Esophagus (tissue), 2 donors: ENCODE measurements at regions not wholly inside any gene's neighbourhood (a gene's known extent, or its start where the extent isn't known, plus 50 kb on each side); places are given as distances from the start of the nearest gene placed in this dataset.

Source experiments
- H3K27ac ChIP-seq, 2 donors: one replicate each; pipeline ENCODE4 v1.5.1; 2013; ENCODE audit warnings: low read depth in 2 of 2, mild to moderate bottlenecking in 2 of 2, inconsistent platforms in 1 of 2, low read length in 1 of 2, moderate library complexity in 1 of 2
- H3K27me3 ChIP-seq, 2 donors: one replicate each; pipeline ENCODE4 v1.6.1; 2013; ENCODE audit warnings: low read length in 2 of 2, control low read depth in 1 of 2, mild to moderate bottlenecking in 1 of 2; ENCODE audit not compliant: insufficient read depth in 2 of 2, control insufficient read depth in 1 of 2
- H3K36me3 ChIP-seq, 2 donors: one replicate each; pipeline ENCODE4 v1.6.1; 2013; ENCODE audit warnings: low read length in 1 of 2; ENCODE audit not compliant: control insufficient read depth in 2 of 2, insufficient read depth in 2 of 2
- H3K4me1 ChIP-seq, 2 donors: one replicate each; pipeline ENCODE4 v1.6.1; 2013; ENCODE audit warnings: low read length in 1 of 2; ENCODE audit not compliant: control insufficient read depth in 2 of 2, insufficient read depth in 2 of 2
- H3K4me3 ChIP-seq, 2 donors: one replicate each; pipeline ENCODE4 v1.5.1; 2013; ENCODE audit warnings: low read length in 2 of 2, mild to moderate bottlenecking in 2 of 2, low read depth in 1 of 2, moderate library complexity in 1 of 2
- H3K9me3 ChIP-seq, 2 donors: one replicate each; pipeline ENCODE4 v1.6.1; 2013; ENCODE audit warnings: mild to moderate bottlenecking in 2 of 2, low read depth in 1 of 2, low read length in 1 of 2, moderate library complexity in 1 of 2; ENCODE audit not compliant: control insufficient read depth in 2 of 2, insufficient read depth in 1 of 2
- WGBS, 2 donors: extraction: QIAGEN DNeasy Blood & Tissue Kit; methylation state at CpG; one replicate each; pipeline ENCODE4 v1.1.7; 2013; 5-methylcytosine and 5-hydroxymethylcytosine counted together
- donor health status: healthy with polysubstance abuse.
- donor health status: Bipolar disorder and iron deficiency.

- no peak overlapping the region for H3K4me3 ChIP-seq
- no peaks in the 10 kb centered on the region for H3K9me3 ChIP-seq
- WGBS, 2 donors: 58 to 65% methylated on average over 3 of the region's 3 CpGs
- H3K27me3 ChIP-seq: no peaks in the 10 kb centered on the region
- no peaks in the 10 kb centered on the region for H3K4me1 ChIP-seq
- H3K27ac ChIP-seq: no peak overlapping the region
- H3K36me3 ChIP-seq: no peaks in the 10 kb centered on the region
These were observed 763.9 kb downstream of the PCDH18 start for GRCh38 chr4:136768213-136768924.

DNA sequence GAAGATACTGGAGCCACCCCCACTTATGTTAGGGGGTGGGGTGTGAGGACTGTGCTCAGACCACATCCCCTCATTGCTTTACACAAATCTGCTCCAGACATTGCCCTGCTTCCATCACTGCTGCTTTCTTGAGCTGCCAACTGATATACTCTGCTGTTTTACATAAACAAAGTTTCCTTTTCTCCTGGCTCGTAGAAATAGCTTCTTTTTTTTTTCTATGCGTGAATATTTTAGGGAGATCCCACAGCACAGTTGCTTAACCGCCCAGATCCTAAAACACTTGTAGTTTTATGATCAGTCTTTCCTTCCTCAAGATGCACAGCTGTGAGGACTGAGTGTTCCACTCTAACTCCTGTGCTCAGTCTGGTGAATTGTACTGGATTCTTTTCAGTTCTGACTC is 768.4 kb downstream of the PCDH18 start:
- no peak overlapping the region for H3K4me3 ChIP-seq
- no peak overlapping the region for H3K27ac ChIP-seq
- no peaks in the 10 kb centered on the region for H3K4me1 ChIP-seq
- H3K27me3 ChIP-seq: no peaks in the 10 kb centered on the region
- 58 to 65% methylated on average over 3 of the region's 3 CpGs for WGBS, 2 donors
- H3K9me3 ChIP-seq: no peaks in the 10 kb centered on the region
- H3K36me3 ChIP-seq: no peaks in the 10 kb centered on the region

GRCh38 chr4:136755531-136755916 is 776.8 kb downstream of the PCDH18 start:
- no peak overlapping the region for H3K4me3 ChIP-seq
- H3K4me1 ChIP-seq: no peaks in the 10 kb centered on the region
- H3K36me3 ChIP-seq: no peaks in the 10 kb centered on the region
- no peak overlapping the region for H3K27ac ChIP-seq
- no peaks in the 10 kb centered on the region for H3K9me3 ChIP-seq
- WGBS, 2 donors: 56 to 58% methylated on average over 1 of the region's 1 CpG
- H3K27me3 ChIP-seq: no peaks in the 10 kb centered on the region

DNA sequence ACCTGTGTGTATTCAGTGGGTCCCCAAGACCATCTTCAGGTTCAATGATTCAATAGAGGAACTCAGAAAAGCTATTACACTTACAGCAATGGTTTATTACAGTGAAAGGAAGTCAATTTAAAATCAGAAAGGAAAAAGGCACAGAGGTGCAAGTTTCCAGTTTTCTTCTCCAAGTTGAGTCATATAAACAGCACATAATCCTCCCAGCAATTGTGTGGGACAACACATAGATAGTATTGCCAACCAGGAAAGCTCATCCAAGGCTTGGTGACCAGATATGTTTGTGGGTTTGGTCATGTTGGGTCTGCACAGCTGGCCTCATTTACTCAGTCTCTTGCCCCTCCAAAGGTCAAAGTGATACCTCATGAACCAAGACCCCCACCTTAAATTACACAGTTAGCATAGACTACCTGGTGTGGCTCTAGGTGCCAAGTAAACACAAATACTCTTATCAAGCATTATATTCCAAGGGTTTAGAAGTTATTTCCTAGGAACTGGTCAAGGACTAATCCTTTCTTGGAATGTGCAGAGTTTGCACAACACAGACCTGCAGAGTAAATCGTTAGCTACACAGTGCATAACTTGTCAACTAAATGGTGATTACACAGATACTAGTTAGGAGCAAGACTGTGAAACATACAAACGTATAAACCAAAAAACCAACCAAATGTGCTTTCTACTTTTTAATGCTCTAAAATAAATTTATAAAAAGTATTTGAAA is 777.3 kb downstream of the PCDH18 start:
- H3K9me3 ChIP-seq: no peaks in the 10 kb centered on the region
- no peaks in the 10 kb centered on the region for H3K4me1 ChIP-seq
- no peak overlapping the region for H3K27ac ChIP-seq
- 52 to 63% methylated on average over 2 of the region's 2 CpGs for WGBS, 2 donors
- H3K4me3 ChIP-seq: no peak overlapping the region
- no peaks in the 10 kb centered on the region for H3K27me3 ChIP-seq
- H3K36me3 ChIP-seq: no peaks in the 10 kb centered on the region

GRCh38 chr4:136751556-136751955 is 780.7 kb downstream of the PCDH18 start:
- H3K4me3 ChIP-seq: no peak overlapping the region
- no peaks in the 10 kb centered on the region for H3K27me3 ChIP-seq
- H3K36me3 ChIP-seq: no peaks in the 10 kb centered on the region
- WGBS, 2 donors: 44 to 52% methylated on average over 1 of the region's 1 CpG
- H3K9me3 ChIP-seq: no peaks in the 10 kb centered on the region
- no peaks in the 10 kb centered on the region for H3K4me1 ChIP-seq
- H3K27ac ChIP-seq: no peak overlapping the region

DNA sequence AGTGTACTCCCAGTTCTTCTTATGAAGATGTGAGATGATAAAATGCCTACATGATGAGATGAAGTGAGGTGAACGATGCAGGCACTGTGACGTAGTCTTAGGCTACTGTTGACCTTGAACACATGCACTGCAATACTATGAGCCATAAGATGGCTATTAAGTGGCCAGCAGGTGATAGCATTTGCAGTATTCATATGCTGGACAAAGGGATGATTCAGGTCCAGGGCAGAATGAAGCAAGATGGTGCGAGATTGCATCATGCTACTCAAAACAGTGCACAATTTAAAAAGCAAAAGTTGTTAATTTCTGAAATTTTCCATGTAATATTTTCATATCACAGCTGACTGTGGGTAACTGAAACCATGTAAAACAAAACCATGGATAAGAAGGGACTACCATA is 781.4 kb downstream of the PCDH18 start:
- no peaks in the 10 kb centered on the region for H3K27me3 ChIP-seq
- no peak overlapping the region for H3K4me3 ChIP-seq
- H3K27ac ChIP-seq: no peak overlapping the region
- no peaks in the 10 kb centered on the region for H3K4me1 ChIP-seq
- H3K9me3 ChIP-seq: no peaks in the 10 kb centered on the region
- H3K36me3 ChIP-seq: no peaks in the 10 kb centered on the region
- WGBS, 2 donors: 68 to 79% methylated on average over 3 of the region's 3 CpGs

- WGBS, 2 donors: 64% methylated on average over 2 of the region's 2 CpGs
- Histone ChIP-seq H3K27ac (no peak overlapping the region), H3K4me3 (no peak overlapping the region)
These were observed 782.3 kb downstream of the PCDH18 start for GRCh38 chr4:136749989-136750388.

GRCh38 chr4:136748773-136749172 is 783.5 kb downstream of the PCDH18 start:
- Histone ChIP-seq H3K4me3 (no peak overlapping the region), H3K36me3 (no peaks in the 10 kb centered on the region), H3K27me3 (no peaks in the 10 kb centered on the region), H3K4me1 (no peaks in the 10 kb centered on the region), H3K9me3 (no peaks in the 10 kb centered on the region), H3K27ac (no peak overlapping the region)
- WGBS, 2 donors: 58 to 73% methylated on average over 3 of the region's 3 CpGs

More at GRCh38 chr4:136749989-136750388, 782.3 kb downstream of the PCDH18 start:
- Histone ChIP-seq H3K9me3 (no peaks in the 10 kb centered on the region), H3K4me1 (no peaks in the 10 kb centered on the region), H3K36me3 (no peaks in the 10 kb centered on the region), H3K27me3 (no peaks in the 10 kb centered on the region)

- H3K27me3 ChIP-seq: no peaks in the 10 kb centered on the region
- WGBS, 2 donors: 72 to 82% methylated on average over 1 of the region's 1 CpG
- H3K9me3 ChIP-seq: no peaks in the 10 kb centered on the region
- H3K4me1 ChIP-seq: no peaks in the 10 kb centered on the region
- H3K27ac ChIP-seq: no peak overlapping the region
- H3K4me3 ChIP-seq: no peak overlapping the region
- H3K36me3 ChIP-seq: no peaks in the 10 kb centered on the region
These were observed 784.1 kb downstream of the PCDH18 start for GRCh38 chr4:136748165-136748564.

GRCh38 chr4:136743238-136743637 is 789.1 kb downstream of the PCDH18 start:
- Histone ChIP-seq H3K9me3 (no peaks in the 10 kb centered on the region), H3K4me1 (no peaks in the 10 kb centered on the region), H3K4me3 (no peak overlapping the region), H3K27me3 (no peaks in the 10 kb centered on the region), H3K36me3 (no peaks in the 10 kb centered on the region), H3K27ac (no peak overlapping the region)
- WGBS, 2 donors: 94 to 97% methylated on average over 1 of the region's 1 CpG
